Stimulated activated CD8-positive, alpha-beta memory T cell treated with anti-CD3 and anti-CD28 coated beads, Interleukin-15, amount 100 ng/mL, for 48 hours (primary cell): ENCODE measurements at regions not wholly inside any gene's neighbourhood (a gene's known extent, or its start where the extent isn't known, plus 50 kb on each side); places are given as distances from the start of the nearest gene placed in this dataset.
"Not testable (repeated sequence)": the region's sequence is repeated elsewhere in the genome, so short reads cannot be mapped to it uniquely, and the experiment has no call there.

Experiments
- DNase-seq, 2 donors: peaks; one replicate each; pipeline ENCODE4 v3.0.0-alpha.2; 2020; ENCODE audit warnings: low read depth in 2 of 2

- no peak for DNase-seq
Measured at GRCh38 chr5:159783726-159784247, 132.5 kb upstream of the ADRA1B start.

GRCh38 chr5:159784993-159785392 lies 131.3 kb upstream of the ADRA1B start:
- no peak for DNase-seq

- no peak for DNase-seq
Measured at GRCh38 chr5:159785656-159786055, 130.6 kb upstream of the ADRA1B start.

- DNase-seq: no peak
Measured at GRCh38 chr5:159786201-159786600, 130.1 kb upstream of the ADRA1B start.

- DNase-seq: no peak
Measured at GRCh38 chr5:159786901-159787691, 129.2 kb upstream of the ADRA1B start.

GRCh38 chr5:159787837-159788236 lies 128.4 kb upstream of the ADRA1B start:
- DNase-seq: no peak

- no peak for DNase-seq
Measured at GRCh38 chr5:159788835-159789331, 127.4 kb upstream of the ADRA1B start.

GRCh38 chr5:159792180-159792579 lies 124.1 kb upstream of the ADRA1B start:
- DNase-seq: no peak

GRCh38 chr5:159797261-159797970 lies 118.9 kb upstream of the ADRA1B start:
- DNase-seq: no peak

GRCh38 chr5:159799701-159800100 lies 116.6 kb upstream of the ADRA1B start:
- no peak for DNase-seq

- DNase-seq: no peak
Measured at GRCh38 chr5:159800131-159800840, 116.0 kb upstream of the ADRA1B start.

GRCh38 chr5:159801303-159801702 lies 115.0 kb upstream of the ADRA1B start:
- DNase-seq: no peak

GRCh38 chr5:159802661-159803060 lies 113.6 kb upstream of the ADRA1B start:
- no peak for DNase-seq

GRCh38 chr5:159804121-159804520 lies 112.2 kb upstream of the ADRA1B start:
- no peak for DNase-seq

- DNase-seq: no peak
Measured at GRCh38 chr5:159805021-159805420, 111.3 kb upstream of the ADRA1B start.

- not testable (repeated sequence) for DNase-seq
Measured at GRCh38 chr5:159807135-159807534, 109.1 kb upstream of the ADRA1B start.

- no peak for DNase-seq
Measured at GRCh38 chr5:159807586-159807985, 108.7 kb upstream of the ADRA1B start.

- DNase-seq: no peak
Measured at GRCh38 chr5:159811712-159812111, 104.6 kb upstream of the ADRA1B start.

GRCh38 chr5:159812759-159813158 lies 103.5 kb upstream of the ADRA1B start:
- DNase-seq: not testable (repeated sequence)

GRCh38 chr5:159814222-159814621 lies 102.1 kb upstream of the ADRA1B start:
- no peak for DNase-seq

GRCh38 chr5:159814805-159815585 lies 101.3 kb upstream of the ADRA1B start:
- DNase-seq: no peak
